HEK293 (cell line): ENCODE measurements at regions not wholly inside any gene's neighbourhood (a gene's known extent, or its start where the extent isn't known, plus 50 kb on each side); places are given as distances from the start of the nearest gene placed in this dataset.

Source experiments
- CTCF ChIA-PET: fragments of 350-600 bp; formaldehyde crosslinking; extraction: SDS; loops from one replicate; lab custom pipeline; 2021; ENCODE audit warnings: antibody characterized with exemption; lab: Yijun Ruan, JAX
- POLR2A ChIA-PET: fragments of 300-600 bp; formaldehyde crosslinking; extraction: SDS; loops from one replicate; lab custom pipeline; 2020; ENCODE audit warnings: antibody characterized with exemption, inconsistent platforms; lab: Yijun Ruan, JAX
- H3K27ac ChIP-seq: fragments of 200-500 bp; sonication (Bioruptor generic); 2 replicates; pipeline ENCODE4 v1.5.1; 2014; ENCODE audit warnings: low read depth, low read length, control low read depth, inconsistent platforms; ENCODE audit errors: extremely low read depth
- H3K36me3 ChIP-seq, 2 experiments: fragments of 200-500 bp in 1 of 2; sonication (Bioruptor generic) in 1 of 2; 1 replicate in 1 of 2; 2 replicates in 1 of 2; pipeline ENCODE4 v1.5.1; 2014 to 2017; ENCODE audit warnings: inconsistent platforms in 2 of 2, low read length in 2 of 2; ENCODE audit not compliant: control insufficient read depth in 2 of 2, insufficient read depth in 1 of 2
- H3K4me1 ChIP-seq: fragments of 200-500 bp; sonication (Bioruptor generic); 2 replicates; pipeline ENCODE4 v1.5.1; 2014; ENCODE audit warnings: mild to moderate bottlenecking, low read length, inconsistent platforms; ENCODE audit not compliant: control insufficient read depth, insufficient read depth
- H3K4me3 ChIP-seq: 2 replicates; pipeline ENCODE4 v1.5.1; 2011; ENCODE audit warnings: low read depth, mild to moderate bottlenecking, control low read depth, low read length, moderate library complexity
- H3K9me3 ChIP-seq: fragments of 200-500 bp; sonication (Bioruptor generic); 2 replicates; pipeline ENCODE4 v1.5.1; 2014; ENCODE audit warnings: low read depth, low read length, inconsistent platforms; ENCODE audit not compliant: control insufficient read depth, insufficient read depth
- GLI4 ChIP-seq: fragments of 450-650 bp; formaldehyde crosslinking; IDR thresholded peaks from 2 replicates; pipeline ENCODE4 v1.5.1; 2016; ENCODE audit warnings: missing biosample characterization, missing genetic modification characterization
- GLIS2 ChIP-seq: fragments of 450-650 bp; formaldehyde crosslinking; IDR thresholded peaks from 2 replicates; pipeline ENCODE4 v1.5.1; 2016; ENCODE audit warnings: missing biosample characterization, missing genetic modification characterization
- OVOL3 ChIP-seq: fragments of 450-650 bp; formaldehyde crosslinking; IDR thresholded peaks from 2 replicates; pipeline ENCODE4 v1.5.1; 2016; ENCODE audit warnings: missing biosample characterization, missing genetic modification characterization
- SCRT2 ChIP-seq: fragments of 450-650 bp; formaldehyde crosslinking; IDR thresholded peaks from 2 replicates; pipeline ENCODE4 v1.5.1; 2016; ENCODE audit warnings: missing biosample characterization, missing genetic modification characterization
- SP3 ChIP-seq: fragments of 450-650 bp; formaldehyde crosslinking; IDR thresholded peaks from 2 replicates; pipeline ENCODE4 v1.5.1; 2016; ENCODE audit warnings: missing biosample characterization, missing genetic modification characterization
- ZFP41 ChIP-seq: fragments of 450-650 bp; formaldehyde crosslinking; IDR thresholded peaks from 2 replicates; pipeline ENCODE4 v1.5.1; 2016; ENCODE audit warnings: missing biosample characterization, missing genetic modification characterization, borderline replicate concordance
- ZNF184 ChIP-seq: fragments of 450-650 bp; IDR thresholded peaks from 2 replicates; pipeline ENCODE4 v1.5.1; 2018; ENCODE audit warnings: missing biosample characterization, mild to moderate bottlenecking, missing genetic modification characterization
- ZNF211 ChIP-seq: fragments of 450-650 bp; formaldehyde crosslinking; IDR thresholded peaks from 2 replicates; pipeline ENCODE4 v1.5.1; 2016; ENCODE audit warnings: low read depth, missing biosample characterization, missing genetic modification characterization
- ZNF214 ChIP-seq: fragments of 450-650 bp; formaldehyde crosslinking; IDR thresholded peaks from 2 replicates; pipeline ENCODE4 v1.5.1; 2017; ENCODE audit warnings: missing biosample characterization, mild to moderate bottlenecking, missing genetic modification characterization, borderline replicate concordance
- ZNF223 ChIP-seq: fragments of 450-650 bp; formaldehyde crosslinking; IDR thresholded peaks from 2 replicates; pipeline ENCODE4 v1.5.1; 2016; ENCODE audit warnings: missing biosample characterization, missing genetic modification characterization
- ZNF24 ChIP-seq: fragments of 450-650 bp; formaldehyde crosslinking; IDR thresholded peaks from 2 replicates; pipeline ENCODE4 v1.5.1; 2016; ENCODE audit warnings: missing biosample characterization, missing genetic modification characterization
- ZNF292 ChIP-seq: fragments of 450-650 bp; formaldehyde crosslinking; IDR thresholded peaks from 2 replicates; pipeline ENCODE4 v1.5.1; 2016; ENCODE audit warnings: low read depth, missing biosample characterization, missing genetic modification characterization, borderline replicate concordance
- ZNF335 ChIP-seq: fragments of 450-650 bp; formaldehyde crosslinking; conservative IDR thresholded peaks from 2 replicates; pipeline ENCODE4 v1.5.1; 2016; ENCODE audit warnings: missing biosample characterization, missing genetic modification characterization
- ZNF404 ChIP-seq: fragments of 450-650 bp; formaldehyde crosslinking; IDR thresholded peaks from 2 replicates; pipeline ENCODE4 v1.5.1; 2017; ENCODE audit warnings: missing biosample characterization, missing genetic modification characterization
- ZNF510 ChIP-seq: fragments of 450-650 bp; formaldehyde crosslinking; IDR thresholded peaks from 2 replicates; pipeline ENCODE4 v1.5.1; 2018; ENCODE audit warnings: mild to moderate bottlenecking, missing genetic modification characterization, missing biosample characterization; ENCODE audit not compliant: insufficient replicate concordance
- ZNF549 ChIP-seq: fragments of 450-650 bp; IDR thresholded peaks from 2 replicates; pipeline ENCODE4 v1.5.1; 2018; ENCODE audit warnings: missing biosample characterization, missing genetic modification characterization, mild to moderate bottlenecking, inconsistent platforms, moderate library complexity
- ZNF558 ChIP-seq: fragments of 450-650 bp; formaldehyde crosslinking; IDR thresholded peaks from 2 replicates; pipeline ENCODE4 v1.5.1; 2016; ENCODE audit warnings: missing biosample characterization, missing genetic modification characterization
- ZNF658 ChIP-seq: fragments of 450-650 bp; formaldehyde crosslinking; IDR thresholded peaks from 2 replicates; pipeline ENCODE4; 2016; ENCODE audit warnings: missing biosample characterization, missing genetic modification characterization
- ZNF776 ChIP-seq: fragments of 450-650 bp; formaldehyde crosslinking; IDR thresholded peaks from 2 replicates; pipeline ENCODE4 v1.5.0; 2017; ENCODE audit warnings: missing biosample characterization, missing genetic modification characterization, borderline replicate concordance
- ZNF843 ChIP-seq: fragments of 450-650 bp; formaldehyde crosslinking; IDR thresholded peaks from 2 replicates; pipeline ENCODE4 v1.5.1; 2016; ENCODE audit warnings: missing biosample characterization, missing genetic modification characterization
- TF ChIP-seq, protein P1 (sequence below): fragments of 450-650 bp; formaldehyde crosslinking; IDR thresholded peaks from 2 replicates; pipeline ENCODE4 v1.5.1; 2017; ENCODE audit warnings: missing biosample characterization, missing genetic modification characterization
- TF ChIP-seq, protein P2 (sequence below): fragments of 450-650 bp; formaldehyde crosslinking; optimal IDR thresholded peaks from 2 replicates; pipeline ENCODE3; 2016; ENCODE audit warnings: missing biosample characterization, mild to moderate bottlenecking, missing genetic modification characterization
- TF ChIP-seq, protein P3 (sequence below): fragments of 450-650 bp; formaldehyde crosslinking; IDR thresholded peaks from 2 replicates; pipeline ENCODE4 v1.5.1; 2016; ENCODE audit warnings: missing biosample characterization, missing genetic modification characterization
- TF ChIP-seq, protein P4 (sequence below): fragments of 450-650 bp; formaldehyde crosslinking; IDR thresholded peaks from 2 replicates; pipeline ENCODE4 v1.5.1; 2016; ENCODE audit warnings: missing biosample characterization, missing genetic modification characterization, borderline replicate concordance
- TF ChIP-seq, protein P5 (sequence below): sonication (generic); formaldehyde crosslinking; IDR thresholded peaks from 2 replicates; pipeline ENCODE4 v1.8.1; 2022; ENCODE audit warnings: mild to moderate bottlenecking, moderate library complexity, missing genetic modification reagents
- TF ChIP-seq, protein P6 (sequence below): fragments of 450-650 bp; formaldehyde crosslinking; IDR thresholded peaks from 2 replicates; pipeline ENCODE4 v1.5.1; 2016; ENCODE audit warnings: missing biosample characterization, missing genetic modification characterization

DNA sequence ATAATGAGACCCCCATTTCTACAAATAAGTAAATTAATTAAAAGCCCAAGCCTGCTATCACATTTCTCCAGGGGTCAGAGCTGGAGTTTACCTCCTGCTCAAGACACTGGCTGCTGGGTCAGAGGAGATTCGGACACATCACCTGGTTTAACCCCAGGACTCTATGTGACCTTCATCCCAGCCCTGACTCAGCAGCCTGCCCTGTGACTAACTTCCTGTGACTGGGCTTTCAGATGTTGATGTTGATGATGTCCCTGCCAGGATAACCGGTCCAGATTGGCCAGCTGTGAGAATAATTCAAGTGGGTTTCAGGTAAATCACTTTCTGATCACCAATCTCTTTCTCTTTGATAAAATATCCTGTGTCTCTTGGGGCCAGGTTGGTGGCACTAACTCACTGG lies 102.4 kb upstream of the MAML3 start:
- H3K27ac ChIP-seq = no peak overlapping the region

DNA sequence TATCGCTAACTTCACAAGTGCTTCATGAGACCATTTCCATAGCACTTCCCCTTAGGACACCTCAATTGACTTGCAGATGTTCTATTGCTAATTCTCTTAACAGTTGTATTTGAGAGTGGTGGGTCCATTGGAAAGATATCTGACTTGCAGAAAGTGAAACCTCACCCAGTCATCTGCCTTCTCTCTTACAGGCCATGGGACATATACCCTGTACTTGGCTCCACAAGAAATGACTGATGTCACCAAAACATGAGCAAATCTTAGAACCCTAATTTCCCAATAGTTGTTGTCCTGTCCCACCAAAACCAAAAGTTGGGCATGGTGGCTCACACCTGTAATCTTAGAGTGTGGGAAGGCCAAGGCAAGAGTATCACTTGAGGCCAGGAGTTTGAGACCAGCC lies 101.9 kb upstream of the MAML3 start:
- ChIA-PET CTCF (interaction anchor here (0.6 to 3.6 kb wide), 5 partner anchors 104 to 601 kb away, joined by 3 to 11 read pairs (median 4); no protein-coding TSS in a partner anchor), POLR2A (no interaction called here)
- H3K4me1 ChIP-seq = no peaks in the 10 kb centered on the region
- H3K4me3 ChIP-seq = no peak overlapping the region
- no peaks in the 10 kb centered on the region for H3K9me3 ChIP-seq
- H3K27ac ChIP-seq = no peak overlapping the region
- no peaks in the 10 kb centered on the region for H3K36me3 ChIP-seq
- TF ChIP-seq ZNF214 (tag by site-specific recombination) (no peak), ZNF843 (no peak), ZNF658 (tag by site-specific recombination) (no peak), GLI4 (tag by site-specific recombination) (no peak), ZNF335 (tag by site-specific recombination) (no peak), ZNF404 (tag by site-specific recombination) (no peak), ZNF184 (tag by site-specific recombination) (no peak), ZFP41 (tag by site-specific recombination) (no peak), ZNF211 (tag by site-specific recombination) (no peak)
- TF ChIP-seq, protein P1, sequence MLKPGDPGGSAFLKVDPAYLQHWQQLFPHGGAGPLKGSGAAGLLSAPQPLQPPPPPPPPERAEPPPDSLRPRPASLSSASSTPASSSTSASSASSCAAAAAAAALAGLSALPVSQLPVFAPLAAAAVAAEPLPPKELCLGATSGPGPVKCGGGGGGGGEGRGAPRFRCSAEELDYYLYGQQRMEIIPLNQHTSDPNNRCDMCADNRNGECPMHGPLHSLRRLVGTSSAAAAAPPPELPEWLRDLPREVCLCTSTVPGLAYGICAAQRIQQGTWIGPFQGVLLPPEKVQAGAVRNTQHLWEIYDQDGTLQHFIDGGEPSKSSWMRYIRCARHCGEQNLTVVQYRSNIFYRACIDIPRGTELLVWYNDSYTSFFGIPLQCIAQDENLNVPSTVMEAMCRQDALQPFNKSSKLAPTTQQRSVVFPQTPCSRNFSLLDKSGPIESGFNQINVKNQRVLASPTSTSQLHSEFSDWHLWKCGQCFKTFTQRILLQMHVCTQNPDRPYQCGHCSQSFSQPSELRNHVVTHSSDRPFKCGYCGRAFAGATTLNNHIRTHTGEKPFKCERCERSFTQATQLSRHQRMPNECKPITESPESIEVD = no peak
- TF ChIP-seq, protein P2, sequence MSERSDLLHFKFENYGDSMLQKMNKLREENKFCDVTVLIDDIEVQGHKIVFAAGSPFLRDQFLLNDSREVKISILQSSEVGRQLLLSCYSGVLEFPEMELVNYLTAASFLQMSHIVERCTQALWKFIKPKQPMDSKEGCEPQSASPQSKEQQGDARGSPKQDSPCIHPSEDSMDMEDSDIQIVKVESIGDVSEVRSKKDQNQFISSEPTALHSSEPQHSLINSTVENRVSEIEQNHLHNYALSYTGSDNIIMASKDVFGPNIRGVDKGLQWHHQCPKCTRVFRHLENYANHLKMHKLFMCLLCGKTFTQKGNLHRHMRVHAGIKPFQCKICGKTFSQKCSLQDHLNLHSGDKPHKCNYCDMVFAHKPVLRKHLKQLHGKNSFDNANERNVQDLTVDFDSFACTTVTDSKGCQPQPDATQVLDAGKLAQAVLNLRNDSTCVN (tag by site-specific recombination) = no peak
- TF ChIP-seq, protein P3, sequence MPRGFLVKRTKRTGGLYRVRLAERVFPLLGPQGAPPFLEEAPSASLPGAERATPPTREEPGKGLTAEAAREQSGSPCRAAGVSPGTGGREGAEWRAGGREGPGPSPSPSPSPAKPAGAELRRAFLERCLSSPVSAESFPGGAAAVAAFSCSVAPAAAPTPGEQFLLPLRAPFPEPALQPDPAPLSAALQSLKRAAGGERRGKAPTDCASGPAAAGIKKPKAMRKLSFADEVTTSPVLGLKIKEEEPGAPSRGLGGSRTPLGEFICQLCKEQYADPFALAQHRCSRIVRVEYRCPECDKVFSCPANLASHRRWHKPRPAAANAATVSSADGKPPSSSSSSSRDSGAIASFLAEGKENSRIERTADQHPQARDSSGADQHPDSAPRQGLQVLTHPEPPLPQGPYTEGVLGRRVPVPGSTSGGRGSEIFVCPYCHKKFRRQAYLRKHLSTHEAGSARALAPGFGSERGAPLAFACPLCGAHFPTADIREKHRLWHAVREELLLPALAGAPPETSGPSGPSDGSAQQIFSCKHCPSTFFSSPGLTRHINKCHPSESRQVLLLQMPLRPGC (tag by site-specific recombination) = no peak
- TF ChIP-seq, protein P4, sequence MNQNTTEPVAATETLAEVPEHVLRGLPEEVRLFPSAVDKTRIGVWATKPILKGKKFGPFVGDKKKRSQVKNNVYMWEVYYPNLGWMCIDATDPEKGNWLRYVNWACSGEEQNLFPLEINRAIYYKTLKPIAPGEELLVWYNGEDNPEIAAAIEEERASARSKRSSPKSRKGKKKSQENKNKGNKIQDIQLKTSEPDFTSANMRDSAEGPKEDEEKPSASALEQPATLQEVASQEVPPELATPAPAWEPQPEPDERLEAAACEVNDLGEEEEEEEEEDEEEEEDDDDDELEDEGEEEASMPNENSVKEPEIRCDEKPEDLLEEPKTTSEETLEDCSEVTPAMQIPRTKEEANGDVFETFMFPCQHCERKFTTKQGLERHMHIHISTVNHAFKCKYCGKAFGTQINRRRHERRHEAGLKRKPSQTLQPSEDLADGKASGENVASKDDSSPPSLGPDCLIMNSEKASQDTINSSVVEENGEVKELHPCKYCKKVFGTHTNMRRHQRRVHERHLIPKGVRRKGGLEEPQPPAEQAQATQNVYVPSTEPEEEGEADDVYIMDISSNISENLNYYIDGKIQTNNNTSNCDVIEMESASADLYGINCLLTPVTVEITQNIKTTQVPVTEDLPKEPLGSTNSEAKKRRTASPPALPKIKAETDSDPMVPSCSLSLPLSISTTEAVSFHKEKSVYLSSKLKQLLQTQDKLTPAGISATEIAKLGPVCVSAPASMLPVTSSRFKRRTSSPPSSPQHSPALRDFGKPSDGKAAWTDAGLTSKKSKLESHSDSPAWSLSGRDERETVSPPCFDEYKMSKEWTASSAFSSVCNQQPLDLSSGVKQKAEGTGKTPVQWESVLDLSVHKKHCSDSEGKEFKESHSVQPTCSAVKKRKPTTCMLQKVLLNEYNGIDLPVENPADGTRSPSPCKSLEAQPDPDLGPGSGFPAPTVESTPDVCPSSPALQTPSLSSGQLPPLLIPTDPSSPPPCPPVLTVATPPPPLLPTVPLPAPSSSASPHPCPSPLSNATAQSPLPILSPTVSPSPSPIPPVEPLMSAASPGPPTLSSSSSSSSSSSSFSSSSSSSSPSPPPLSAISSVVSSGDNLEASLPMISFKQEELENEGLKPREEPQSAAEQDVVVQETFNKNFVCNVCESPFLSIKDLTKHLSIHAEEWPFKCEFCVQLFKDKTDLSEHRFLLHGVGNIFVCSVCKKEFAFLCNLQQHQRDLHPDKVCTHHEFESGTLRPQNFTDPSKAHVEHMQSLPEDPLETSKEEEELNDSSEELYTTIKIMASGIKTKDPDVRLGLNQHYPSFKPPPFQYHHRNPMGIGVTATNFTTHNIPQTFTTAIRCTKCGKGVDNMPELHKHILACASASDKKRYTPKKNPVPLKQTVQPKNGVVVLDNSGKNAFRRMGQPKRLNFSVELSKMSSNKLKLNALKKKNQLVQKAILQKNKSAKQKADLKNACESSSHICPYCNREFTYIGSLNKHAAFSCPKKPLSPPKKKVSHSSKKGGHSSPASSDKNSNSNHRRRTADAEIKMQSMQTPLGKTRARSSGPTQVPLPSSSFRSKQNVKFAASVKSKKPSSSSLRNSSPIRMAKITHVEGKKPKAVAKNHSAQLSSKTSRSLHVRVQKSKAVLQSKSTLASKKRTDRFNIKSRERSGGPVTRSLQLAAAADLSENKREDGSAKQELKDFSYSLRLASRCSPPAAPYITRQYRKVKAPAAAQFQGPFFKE (tag by site-specific recombination) = no peak

More for the DNA sequence above, 102.4 kb upstream of the MAML3 start:
- Histone ChIP-seq H3K9me3 (no peaks in the 10 kb centered on the region), H3K4me3 (no peak overlapping the region), H3K4me1 (no peaks in the 10 kb centered on the region), H3K36me3 (no peaks in the 10 kb centered on the region)
- CTCF ChIA-PET = interaction anchor here (0.6 kb wide), 2 partner anchors 105 to 116 kb away, joined by 3 to 4 read pairs; no protein-coding TSS in a partner anchor
- TF ChIP-seq ZNF558 (tag by site-specific recombination) (no peak), ZNF292 (tag by site-specific recombination) (no peak), ZNF184 (tag by site-specific recombination) (no peak), ZNF549 (tag by site-specific recombination) (no peak), OVOL3 (no peak), GLIS2 (tag by site-specific recombination) (no peak), ZNF510 (tag by site-specific recombination) (no peak), ZNF776 (tag by site-specific recombination) (no peak), ZNF335 (tag by site-specific recombination) (no peak), SP3 (tag by site-specific recombination) (no peak), ZNF24 (tag by site-specific recombination) (no peak), SCRT2 (tag by site-specific recombination) (no peak), ZNF223 (tag by site-specific recombination) (no peak)
- TF ChIP-seq, protein P1 = no peak
- TF ChIP-seq, protein P5, sequence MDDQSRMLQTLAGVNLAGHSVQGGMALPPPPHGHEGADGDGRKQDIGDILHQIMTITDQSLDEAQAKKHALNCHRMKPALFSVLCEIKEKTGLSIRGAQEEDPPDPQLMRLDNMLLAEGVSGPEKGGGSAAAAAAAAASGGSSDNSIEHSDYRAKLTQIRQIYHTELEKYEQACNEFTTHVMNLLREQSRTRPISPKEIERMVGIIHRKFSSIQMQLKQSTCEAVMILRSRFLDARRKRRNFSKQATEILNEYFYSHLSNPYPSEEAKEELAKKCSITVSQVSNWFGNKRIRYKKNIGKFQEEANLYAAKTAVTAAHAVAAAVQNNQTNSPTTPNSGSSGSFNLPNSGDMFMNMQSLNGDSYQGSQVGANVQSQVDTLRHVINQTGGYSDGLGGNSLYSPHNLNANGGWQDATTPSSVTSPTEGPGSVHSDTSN (CRISPR knock-in tag) = no peak
- TF ChIP-seq, protein P6, sequence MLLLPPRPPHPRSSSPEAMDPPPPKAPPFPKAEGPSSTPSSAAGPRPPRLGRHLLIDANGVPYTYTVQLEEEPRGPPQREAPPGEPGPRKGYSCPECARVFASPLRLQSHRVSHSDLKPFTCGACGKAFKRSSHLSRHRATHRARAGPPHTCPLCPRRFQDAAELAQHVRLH (tag by site-specific recombination) = no peak
- POLR2A ChIA-PET = no interaction called here
